ENCODE measurements at regions not wholly inside any gene's neighbourhood (a gene's known extent, or its start where the extent isn't known, plus 50 kb on each side); places are given as distances from the start of the nearest gene placed in this dataset.
"Not testable (repeated sequence)": the region's sequence is repeated elsewhere in the genome, so short reads cannot be mapped to it uniquely, and the experiment has no call there.

GRCh38 chr10:106296750-106297392 lies 867.6 kb downstream of the SORCS1 start:
- DNase-seq (ENCODE audit: low read depth) = no peak

- peak; percentile 9 for DNase-seq (ENCODE audit: low read depth)
Measured at GRCh38 chr10:106284802-106285587, 879.5 kb downstream of the SORCS1 start.

DNA sequence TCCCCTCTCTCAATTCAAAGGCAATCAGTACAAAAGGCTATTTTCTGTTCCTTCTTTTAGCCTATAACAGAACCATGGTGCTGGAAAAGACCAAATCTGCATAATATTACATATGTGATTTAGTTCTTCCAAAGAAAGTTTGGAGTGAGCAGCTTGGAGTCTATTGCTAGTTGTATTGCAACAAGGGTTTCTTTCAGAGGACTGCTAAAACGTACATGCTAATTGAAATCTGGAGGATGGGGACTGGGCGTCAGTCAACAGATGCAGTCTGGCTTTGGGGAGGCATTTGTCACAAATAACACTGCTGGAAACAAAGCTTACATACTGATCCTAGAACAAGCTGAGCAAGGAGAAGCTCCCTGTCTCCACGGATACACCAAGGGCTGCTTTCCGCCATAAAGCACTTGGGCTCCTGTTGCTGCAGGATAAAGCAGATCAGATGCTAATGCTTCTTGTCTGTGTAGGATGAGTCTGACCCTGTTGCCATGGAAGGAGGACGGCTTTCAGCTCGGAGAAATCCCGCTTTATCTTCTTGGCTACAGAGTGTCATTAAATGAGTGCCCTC lies 883.5 kb downstream of the SORCS1 start:
- no peak for DNase-seq (ENCODE audit: low read depth)

DNA sequence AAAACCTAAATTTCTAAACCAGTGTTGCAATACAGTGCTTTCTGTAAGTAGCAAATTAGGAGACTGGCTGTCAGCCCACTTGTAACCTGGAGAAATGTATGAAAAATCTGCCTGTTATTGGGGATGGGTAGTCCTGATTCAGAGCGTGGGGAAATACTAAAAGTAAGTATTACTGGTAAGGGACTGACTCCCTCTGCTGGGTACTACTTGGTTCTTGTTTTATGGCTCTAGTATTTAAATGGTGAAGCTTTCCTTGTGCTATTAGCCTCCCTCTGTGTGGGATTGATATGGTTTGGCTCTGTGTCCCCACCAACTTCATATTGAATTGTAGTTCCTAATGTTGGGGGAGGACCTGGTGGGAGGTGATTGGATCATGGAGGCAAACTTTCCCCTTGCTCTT lies 886.1 kb downstream of the SORCS1 start:
- DNase-seq (ENCODE audit: low read depth) = no peak

DNA sequence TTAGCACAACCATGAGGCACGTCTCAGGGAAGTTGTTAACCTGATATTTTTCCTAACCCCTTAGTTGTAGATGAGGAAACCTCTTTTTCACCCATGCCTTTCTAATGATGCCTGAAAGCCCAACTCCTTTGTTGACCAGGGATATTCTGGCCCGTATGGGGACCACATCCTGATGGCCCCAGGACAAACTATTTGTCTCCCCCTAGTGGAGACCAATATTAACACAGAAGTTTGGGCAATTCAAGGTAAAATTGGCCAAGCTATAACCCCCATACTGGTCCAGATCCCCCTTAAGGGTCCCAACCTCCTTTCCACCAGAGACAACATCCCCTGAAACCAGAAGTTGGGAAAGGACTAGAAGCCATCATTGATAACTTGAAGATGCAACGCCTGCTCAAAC lies 893.3 kb downstream of the SORCS1 start:
- no peak for DNase-seq (ENCODE audit: low read depth)

- DNase-seq (ENCODE audit: low read depth) = no peak
Measured at GRCh38 chr10:106268000-106268399, 896.5 kb downstream of the SORCS1 start.

GRCh38 chr10:106267591-106267990 lies 896.9 kb downstream of the SORCS1 start:
- no peak for DNase-seq (ENCODE audit: low read depth)

DNA sequence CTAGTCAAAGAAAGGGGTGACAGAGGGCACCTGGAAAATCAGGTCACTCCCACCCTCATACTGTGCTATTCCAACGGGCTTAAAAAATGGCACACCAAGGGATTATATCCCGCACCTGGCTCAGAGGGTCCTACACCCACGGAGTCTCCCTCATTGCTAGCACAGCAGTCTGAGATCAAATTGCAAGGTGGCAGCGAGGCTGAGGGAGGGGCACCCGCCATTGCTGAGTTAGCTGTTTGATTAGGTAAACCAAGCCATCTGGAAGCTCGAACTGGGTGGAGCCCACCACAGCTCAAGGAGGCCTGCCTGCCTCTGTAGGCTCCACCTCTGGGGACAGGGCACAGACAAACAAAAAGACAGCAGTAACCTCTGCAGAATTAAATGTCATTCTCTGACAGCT lies 907.1 kb downstream of the SORCS1 start:
- DNase-seq (ENCODE audit: low read depth) = not testable (repeated sequence)

- no peak for DNase-seq (ENCODE audit: low read depth)
Measured at GRCh38 chr10:106255111-106255678, 909.3 kb downstream of the SORCS1 start.

DNA sequence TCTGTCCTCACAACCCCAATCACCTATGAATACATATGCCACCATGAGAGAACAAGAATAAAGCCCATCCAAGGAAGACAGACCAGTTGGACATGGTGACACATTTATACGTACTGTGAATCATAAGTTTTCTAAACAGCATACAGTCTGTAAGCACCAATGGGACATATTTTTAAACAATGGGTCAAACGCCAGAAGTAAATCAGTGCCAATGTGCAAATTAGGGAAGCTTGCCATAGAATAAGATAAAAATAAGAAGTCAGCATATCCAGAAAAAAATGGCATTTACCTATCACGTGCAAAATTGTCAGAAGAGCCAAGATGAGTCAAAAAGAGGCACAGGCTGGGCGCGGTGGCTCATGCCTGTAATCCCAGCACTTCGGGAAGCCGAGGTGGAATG lies 910.4 kb downstream of the SORCS1 start:
- DNase-seq (ENCODE audit: low read depth) = no peak

DNA sequence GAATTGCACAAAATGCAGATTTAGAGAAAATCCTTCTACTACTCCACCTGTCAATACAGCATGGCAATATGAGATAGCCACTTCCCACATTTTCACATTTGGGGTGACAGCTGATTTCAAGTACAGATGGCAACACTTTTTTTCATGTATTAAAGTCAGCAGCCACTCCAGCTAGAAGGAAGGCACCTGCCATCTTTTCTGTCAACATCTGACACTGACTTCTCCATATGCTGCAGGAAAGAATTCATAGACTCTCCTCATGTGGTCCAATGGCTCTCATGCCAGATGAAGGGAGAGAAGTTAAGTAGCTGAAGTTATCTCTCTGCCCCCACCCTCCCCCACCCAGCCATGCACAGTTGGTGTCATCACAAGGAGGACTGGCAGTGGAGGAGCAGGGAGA lies 912.0 kb downstream of the SORCS1 start:
- no peak for DNase-seq (ENCODE audit: low read depth)

- no peak for DNase-seq (ENCODE audit: low read depth)
Measured at GRCh38 chr10:106251573-106251972, 912.9 kb downstream of the SORCS1 start.

- no peak for DNase-seq (ENCODE audit: low read depth)
Measured at GRCh38 chr10:106242301-106242700, 922.2 kb downstream of the SORCS1 start.

DNA sequence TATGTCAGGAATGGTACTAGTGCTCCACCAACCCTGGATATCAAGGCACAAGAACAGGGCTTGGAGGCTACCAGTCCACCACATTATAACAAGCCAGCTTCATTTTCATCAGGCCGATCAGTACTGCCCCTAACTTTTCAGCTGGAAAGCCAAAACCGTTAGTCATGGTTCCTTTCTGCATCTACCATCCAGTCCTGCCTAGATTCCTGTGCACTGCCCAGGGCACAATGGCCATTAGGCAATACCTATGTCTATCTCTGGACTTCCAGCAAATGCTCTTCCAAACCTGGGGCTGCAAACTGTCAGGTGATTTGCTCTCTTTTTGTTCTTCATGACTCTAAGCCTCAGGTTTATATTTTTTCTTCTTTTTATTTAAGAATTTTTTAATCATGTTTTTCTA lies 937.7 kb downstream of the SORCS1 start:
- no peak for DNase-seq (ENCODE audit: low read depth)

DNA sequence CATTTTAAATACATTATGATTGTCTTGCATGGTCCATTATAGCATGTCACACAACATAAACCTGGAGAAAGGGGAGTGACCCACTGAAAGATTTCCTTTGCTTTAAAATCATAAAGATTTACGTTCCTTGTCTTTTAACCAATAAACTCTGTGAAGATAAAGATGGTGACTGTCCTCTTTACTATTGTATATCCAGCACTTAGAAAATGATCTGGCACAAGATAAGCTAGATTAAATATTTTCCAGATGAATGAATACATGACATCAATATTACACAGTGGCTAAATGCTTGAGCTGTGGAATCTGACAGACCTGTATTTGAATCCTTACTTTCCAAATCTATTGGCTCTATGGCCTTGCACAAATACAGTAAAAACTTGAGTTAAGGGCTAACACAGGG lies 938.4 kb downstream of the SORCS1 start:
- no peak for DNase-seq (ENCODE audit: low read depth)

DNA sequence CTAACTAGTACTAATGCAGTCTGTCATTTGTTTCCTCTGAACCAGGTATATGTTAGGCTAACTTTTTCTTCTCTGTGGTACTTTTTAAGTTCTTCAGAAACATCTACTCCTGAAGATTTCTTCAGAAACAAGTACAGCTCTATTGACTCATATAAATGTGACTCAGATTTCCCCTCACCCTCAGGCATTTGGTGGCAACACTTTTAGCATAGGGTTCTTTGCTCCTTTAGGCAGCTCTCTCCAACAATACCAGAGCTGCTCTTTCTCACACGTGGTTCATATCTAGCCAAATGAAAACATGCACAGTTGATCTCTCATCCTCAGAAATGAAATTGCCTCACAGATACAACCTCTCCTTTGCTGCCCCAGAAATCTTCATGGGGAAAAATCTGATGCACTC lies 939.8 kb downstream of the SORCS1 start:
- no peak for DNase-seq (ENCODE audit: low read depth)

- DNase-seq (ENCODE audit: low read depth) = no peak
Measured at GRCh38 chr10:106217627-106218026, 946.9 kb downstream of the SORCS1 start.

DNA sequence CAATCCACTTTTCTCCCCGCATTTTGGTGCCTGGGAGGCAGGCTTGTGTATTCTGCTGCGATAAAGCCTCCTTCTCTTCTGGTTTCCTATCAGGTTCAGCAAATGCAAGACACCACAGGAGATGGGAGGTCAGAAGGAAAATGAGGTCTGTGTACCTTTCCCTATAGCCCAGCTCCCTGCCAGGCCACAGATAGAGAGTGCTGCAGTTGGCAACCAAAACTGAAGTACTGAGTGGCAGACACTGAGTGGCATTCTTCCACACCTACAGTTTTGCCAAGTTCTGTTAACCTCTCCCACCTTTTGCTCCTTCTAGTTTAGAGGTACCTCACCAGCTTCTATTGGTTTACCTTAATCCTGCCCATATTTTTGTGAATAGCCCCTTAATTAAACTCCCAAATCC lies 948.4 kb downstream of the SORCS1 start:
- DNase-seq (ENCODE audit: low read depth) = no peak

DNA sequence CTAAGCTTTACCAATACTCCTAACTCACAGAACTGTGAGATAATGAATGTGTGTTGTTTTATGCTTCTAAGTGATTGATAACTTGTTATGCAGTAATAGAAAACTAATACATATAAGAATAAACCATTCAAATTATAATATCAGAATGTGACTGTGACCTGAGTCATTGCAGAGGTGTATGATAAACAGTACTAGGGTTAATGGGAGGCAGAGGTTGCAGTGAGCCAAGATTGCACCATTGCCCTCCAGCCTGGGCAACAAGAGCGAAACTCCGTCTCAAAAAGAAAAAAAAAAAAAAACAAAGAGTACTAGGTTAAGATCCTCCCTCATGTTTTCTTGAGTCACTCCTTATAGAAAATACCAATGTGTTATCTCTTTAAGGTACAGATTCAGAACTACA lies 950.3 kb downstream of the SORCS1 start:
- DNase-seq (ENCODE audit: low read depth) = no peak

DNA sequence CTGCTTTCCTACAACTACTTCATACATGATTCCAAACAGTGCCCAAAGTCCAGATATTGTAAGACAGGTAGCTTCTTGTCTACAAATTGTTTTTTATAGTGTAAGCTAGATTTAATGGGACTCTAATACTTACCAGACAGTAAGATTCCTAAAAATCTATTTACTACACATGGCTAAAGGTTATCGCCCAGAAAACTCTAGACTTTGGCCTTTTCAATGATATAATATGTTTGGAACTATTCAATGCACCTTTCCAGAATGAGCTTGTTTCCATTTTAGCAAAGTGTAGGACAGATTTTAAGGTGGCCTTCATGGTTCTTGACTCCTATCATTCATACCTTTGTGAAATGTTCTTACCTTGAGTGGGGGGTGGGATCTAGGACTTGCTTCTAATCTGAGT lies 951.0 kb downstream of the SORCS1 start:
- DNase-seq (ENCODE audit: low read depth) = no peak

GRCh38 chr10:106198275-106198674 lies 966.2 kb downstream of the SORCS1 start:
- no peak for DNase-seq (ENCODE audit: low read depth)

DNA sequence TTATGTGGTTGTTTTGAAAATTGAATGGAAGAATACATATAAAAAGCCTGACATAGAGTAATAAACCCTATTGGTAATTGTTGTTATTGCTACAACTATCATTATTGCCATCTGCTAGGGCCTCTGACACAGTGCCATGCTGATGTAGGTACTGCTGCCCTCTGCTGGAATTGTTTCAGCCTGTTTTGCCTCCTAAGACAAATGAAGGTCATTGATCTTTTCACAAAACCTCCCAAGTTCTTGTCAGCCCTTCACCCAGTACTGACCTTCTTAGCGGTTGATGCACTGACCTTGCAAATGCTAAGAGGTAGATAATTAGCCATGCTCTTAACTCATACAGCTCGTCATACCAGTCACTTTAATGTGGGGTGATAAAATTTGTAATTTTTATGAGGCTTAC lies 975.2 kb downstream of the SORCS1 start:
- DNase-seq (ENCODE audit: low read depth) = no peak

- peak; percentile 5 for DNase-seq (ENCODE audit: low read depth)
Measured at GRCh38 chr10:106185951-106186350, 978.6 kb downstream of the SORCS1 start.
